ENCODE measurements at regions not wholly inside any gene's neighbourhood (a gene's known extent, or its start where the extent isn't known, plus 50 kb on each side); places are given as distances from the start of the nearest gene placed in this dataset.
"Not testable (repeated sequence)": the region's sequence is repeated elsewhere in the genome, so short reads cannot be mapped to it uniquely, and the experiment has no call there.

DNA sequence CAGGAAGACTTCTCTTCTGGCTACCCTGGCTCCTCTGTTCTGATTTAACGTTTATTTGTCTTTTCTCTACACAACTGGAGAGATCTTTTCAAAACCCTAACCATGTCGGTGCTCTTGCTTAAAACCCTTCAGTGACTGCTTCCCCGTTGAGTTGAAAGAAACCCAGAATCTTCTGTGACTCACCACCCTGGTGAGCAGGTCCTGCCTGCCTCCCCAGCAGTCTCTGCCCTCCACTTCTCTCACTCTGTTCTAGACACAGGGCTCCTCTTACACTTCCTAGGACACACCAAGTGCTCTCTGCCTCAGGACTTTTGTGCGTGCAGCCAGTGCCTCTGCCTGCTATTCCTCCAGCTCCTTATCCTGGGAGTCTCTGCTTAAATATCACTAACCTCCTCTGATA is 131.4 kb downstream of the IER5 start:
- Histone ChIP-seq H3K4me1 (ENCODE audit: low read length) (no peaks in the 10 kb centered on the region), H3K9me3 (ENCODE audit: low read length) (no peaks in the 10 kb centered on the region), H3K4me3 (ENCODE audit: low read length) (no peak overlapping the region), H3K9ac (ENCODE audit: low read length) (no peak overlapping the region), H2AFZ (ENCODE audit: low read length) (no peak overlapping the region), H3K27me3 (ENCODE audit: low read length) (no peaks in the 10 kb centered on the region), H3K27ac (ENCODE audit: low read length) (no peak overlapping the region), H4K20me1 (ENCODE audit: insufficient read depth, low read depth, low read length) (no peaks in the 10 kb centered on the region), H3K4me2 (ENCODE audit: low read depth, low read length, poor library complexity, severe bottlenecking) (no peak overlapping the region), H3K36me3 (ENCODE audit: insufficient read depth, low read length) (no peaks in the 10 kb centered on the region), H3K9me2 (replicated peaks; ENCODE audit: insufficient read depth, low read length) (no peaks in the 10 kb centered on the region), H3K79me2 (ENCODE audit: low read length) (no peaks in the 10 kb centered on the region)
- no peak for DNase-seq

DNA sequence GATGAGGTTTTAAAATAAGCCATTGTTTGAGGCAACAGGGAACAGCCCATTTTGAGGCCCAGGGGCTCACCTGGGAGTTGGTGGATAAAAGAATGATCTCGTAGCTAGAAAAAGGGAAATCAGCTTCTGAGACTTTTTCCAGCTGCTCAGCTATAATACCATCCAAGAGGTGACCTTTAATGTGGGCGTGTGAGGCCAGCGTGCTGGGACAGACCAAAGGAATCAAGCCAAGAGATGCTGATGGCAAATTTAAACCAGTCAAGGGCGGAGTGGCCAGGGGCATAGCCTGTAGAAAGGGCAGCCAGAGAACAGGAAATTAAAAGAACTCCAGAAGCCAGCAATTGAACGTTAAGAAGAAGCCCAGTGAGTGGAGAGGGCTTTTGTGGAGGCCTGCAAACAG is 132.6 kb downstream of the IER5 start:
- no peak overlapping the region for H3K4me3 ChIP-seq (ENCODE audit: low read length)
- H2AFZ ChIP-seq (ENCODE audit: low read length) = no peak overlapping the region
- no peaks in the 10 kb centered on the region for H3K27me3 ChIP-seq (ENCODE audit: low read length)
- no peak for DNase-seq
- no peaks in the 10 kb centered on the region for H3K36me3 ChIP-seq (ENCODE audit: insufficient read depth, low read length)
- H4K20me1 ChIP-seq (ENCODE audit: insufficient read depth, low read depth, low read length) = no peaks in the 10 kb centered on the region
- H3K4me2 ChIP-seq (ENCODE audit: low read depth, low read length, poor library complexity, severe bottlenecking) = no peak overlapping the region
- no peak overlapping the region for H3K27ac ChIP-seq (ENCODE audit: low read length)
- no peaks in the 10 kb centered on the region for H3K4me1 ChIP-seq (ENCODE audit: low read length)
- H3K9me2 ChIP-seq (replicated peaks; ENCODE audit: insufficient read depth, low read length) = no peaks in the 10 kb centered on the region
- H3K9ac ChIP-seq (ENCODE audit: low read length) = no peak overlapping the region
- H3K9me3 ChIP-seq (ENCODE audit: low read length) = no peaks in the 10 kb centered on the region
- H3K79me2 ChIP-seq (ENCODE audit: low read length) = no peaks in the 10 kb centered on the region

DNA sequence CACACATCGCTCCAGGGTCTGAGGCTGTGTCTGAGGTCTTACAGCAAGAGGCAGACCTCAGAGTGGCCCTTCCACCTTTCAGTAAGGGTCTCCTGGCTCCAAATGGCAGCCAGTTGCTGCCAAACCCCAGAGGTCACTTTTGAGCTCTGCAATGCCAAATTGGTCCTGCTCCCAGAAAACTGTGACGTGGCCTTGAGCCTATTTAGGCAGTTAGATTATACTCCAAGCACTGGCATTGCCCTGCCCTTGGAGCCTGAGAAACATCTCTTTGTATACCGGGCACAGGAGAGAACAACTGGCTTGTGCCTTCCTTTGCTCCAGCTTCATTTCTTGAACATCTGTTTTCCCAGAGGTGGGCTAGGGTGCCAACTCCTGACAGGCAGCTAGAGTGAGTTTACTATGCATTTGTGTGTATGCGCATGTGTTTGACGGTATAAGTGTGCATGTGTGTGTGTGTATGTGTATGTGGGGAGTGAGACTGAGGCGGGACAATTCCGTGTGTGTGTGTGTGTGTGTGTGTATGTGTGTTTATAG is 134.5 kb downstream of the IER5 start:
- Histone ChIP-seq H3K9ac (ENCODE audit: low read length) (no peak overlapping the region), H3K4me1 (ENCODE audit: low read length) (no peaks in the 10 kb centered on the region), H2AFZ (ENCODE audit: low read length) (no peak overlapping the region), H3K79me2 (ENCODE audit: low read length) (no peaks in the 10 kb centered on the region), H4K20me1 (ENCODE audit: insufficient read depth, low read depth, low read length) (no peaks in the 10 kb centered on the region), H3K4me3 (ENCODE audit: low read length) (no peak overlapping the region), H3K9me2 (replicated peaks; ENCODE audit: insufficient read depth, low read length) (no peaks in the 10 kb centered on the region), H3K4me2 (ENCODE audit: low read depth, low read length, poor library complexity, severe bottlenecking) (no peak overlapping the region), H3K27ac (ENCODE audit: low read length) (no peak overlapping the region), H3K27me3 (ENCODE audit: low read length) (0 out of 2 replicates have a peak, but pooled peaks cover 3% of the 10 kb centered on the region), H3K9me3 (ENCODE audit: low read length) (no peaks in the 10 kb centered on the region), H3K36me3 (ENCODE audit: insufficient read depth, low read length) (no peaks in the 10 kb centered on the region)
- no peak for DNase-seq

DNA sequence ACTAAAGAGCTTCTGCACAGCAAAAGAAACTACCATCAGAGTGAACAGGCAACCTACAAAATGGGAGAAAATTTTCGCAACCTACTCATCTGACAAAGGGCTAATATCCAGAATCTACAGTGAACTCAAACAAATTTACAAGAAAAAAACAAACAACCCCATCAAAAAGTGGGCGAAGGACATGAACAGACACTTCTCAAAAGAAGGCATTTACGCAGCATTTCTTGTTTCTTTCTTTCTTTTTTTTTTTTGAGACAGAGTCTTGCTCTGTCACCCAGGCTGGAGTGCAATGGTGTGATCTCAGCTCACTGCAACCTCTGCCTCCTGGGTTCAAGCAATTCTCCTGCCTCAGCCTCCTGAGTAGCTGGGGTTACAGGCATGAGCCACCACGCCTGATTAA is 138.2 kb downstream of the IER5 start:
- not testable (repeated sequence) for H3K9me2 ChIP-seq (replicated peaks; ENCODE audit: insufficient read depth, low read length); H3K9me3 ChIP-seq (ENCODE audit: low read length); H2AFZ ChIP-seq (ENCODE audit: low read length); H3K27me3 ChIP-seq (ENCODE audit: low read length); H3K9ac ChIP-seq (ENCODE audit: low read length); H3K4me1 ChIP-seq (ENCODE audit: low read length); H3K4me2 ChIP-seq (ENCODE audit: low read depth, low read length, poor library complexity, severe bottlenecking); H3K4me3 ChIP-seq (ENCODE audit: low read length); H4K20me1 ChIP-seq (ENCODE audit: insufficient read depth, low read depth, low read length); H3K79me2 ChIP-seq (ENCODE audit: low read length); DNase-seq; H3K27ac ChIP-seq (ENCODE audit: low read length); H3K36me3 ChIP-seq (ENCODE audit: insufficient read depth, low read length)

DNA sequence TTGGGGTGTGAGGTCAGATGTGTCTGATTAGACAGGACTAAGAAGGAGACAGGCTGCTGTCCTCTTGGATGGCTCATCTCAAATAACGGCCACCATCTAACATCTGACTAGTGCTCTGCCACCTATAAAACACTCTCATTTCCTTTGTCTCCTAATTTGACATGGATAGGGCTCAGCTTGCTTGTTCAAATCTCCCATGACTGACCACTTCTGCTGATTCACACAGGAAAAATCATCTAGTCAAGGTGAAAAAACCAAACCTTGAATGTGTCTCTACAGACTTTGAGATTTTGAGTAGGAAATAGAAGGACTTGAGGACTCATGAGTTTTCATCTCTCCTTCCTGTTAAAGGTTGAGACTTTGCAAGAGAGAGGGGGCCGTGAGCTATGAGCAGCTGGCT is 150.6 kb downstream of the IER5 start:
- no peaks in the 10 kb centered on the region for H3K27me3 ChIP-seq (ENCODE audit: low read length)
- no peaks in the 10 kb centered on the region for H3K9me2 ChIP-seq (replicated peaks; ENCODE audit: insufficient read depth, low read length)
- no peak overlapping the region for H3K4me2 ChIP-seq (ENCODE audit: low read depth, low read length, poor library complexity, severe bottlenecking)
- H3K9ac ChIP-seq (ENCODE audit: low read length) = no peak overlapping the region
- no peak overlapping the region for H3K27ac ChIP-seq (ENCODE audit: low read length)
- H4K20me1 ChIP-seq (ENCODE audit: insufficient read depth, low read depth, low read length) = no peaks in the 10 kb centered on the region
- H3K4me1 ChIP-seq (ENCODE audit: low read length) = no peaks in the 10 kb centered on the region
- no peaks in the 10 kb centered on the region for H3K9me3 ChIP-seq (ENCODE audit: low read length)
- no peak overlapping the region for H3K4me3 ChIP-seq (ENCODE audit: low read length)
- no peaks in the 10 kb centered on the region for H3K79me2 ChIP-seq (ENCODE audit: low read length)
- no peak overlapping the region for H2AFZ ChIP-seq (ENCODE audit: low read length)
- no peaks in the 10 kb centered on the region for H3K36me3 ChIP-seq (ENCODE audit: insufficient read depth, low read length)
- no peak for DNase-seq

DNA sequence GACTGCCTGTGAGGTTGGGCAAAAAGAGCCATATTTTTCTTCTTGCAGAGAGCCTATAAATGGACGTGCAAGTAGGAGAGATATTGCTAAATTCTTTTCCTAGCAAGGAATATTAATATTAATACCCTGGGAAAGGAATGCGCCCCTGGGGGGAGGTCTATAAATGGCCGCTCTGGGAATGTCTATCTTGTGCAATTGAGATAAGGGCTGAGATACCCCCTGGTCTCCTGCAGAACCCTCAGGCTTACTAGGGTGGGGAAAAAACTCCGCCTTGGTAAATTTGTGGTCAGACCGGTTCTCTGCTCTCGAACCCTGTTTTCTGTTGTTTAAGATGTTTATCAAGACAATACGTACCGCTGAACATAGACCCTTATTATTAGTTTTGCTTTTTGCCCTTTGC is 157.8 kb downstream of the IER5 start:
- not testable (repeated sequence) for H3K4me1 ChIP-seq (ENCODE audit: low read length); H3K79me2 ChIP-seq (ENCODE audit: low read length)

DNA sequence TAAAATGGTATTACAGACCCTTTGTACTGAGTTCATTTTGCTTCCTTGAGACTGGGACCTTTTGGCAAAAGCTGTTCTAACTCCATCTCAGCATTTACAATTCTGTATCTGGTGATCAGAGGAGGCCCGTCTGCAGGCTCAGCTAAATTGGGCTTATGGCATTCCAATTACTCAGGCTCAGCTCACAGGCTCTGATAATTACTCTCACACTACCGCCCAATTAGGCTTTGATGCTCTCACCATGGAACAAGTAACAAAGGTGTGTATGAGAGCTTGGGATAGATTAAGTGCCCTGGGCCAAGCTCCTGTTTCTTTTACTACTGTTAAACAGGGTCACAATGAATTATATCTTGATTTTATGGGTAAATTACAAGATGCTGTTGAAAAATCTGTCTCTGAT is 159.9 kb downstream of the IER5 start:
- H3K9me2 ChIP-seq (replicated peaks; ENCODE audit: insufficient read depth, low read length); H3K4me1 ChIP-seq (ENCODE audit: low read length); DNase-seq; H2AFZ ChIP-seq (ENCODE audit: low read length); H3K9me3 ChIP-seq (ENCODE audit: low read length); H3K4me3 ChIP-seq (ENCODE audit: low read length); H4K20me1 ChIP-seq (ENCODE audit: insufficient read depth, low read depth, low read length); H3K9ac ChIP-seq (ENCODE audit: low read length); H3K4me2 ChIP-seq (ENCODE audit: low read depth, low read length, poor library complexity, severe bottlenecking); H3K27me3 ChIP-seq (ENCODE audit: low read length); H3K36me3 ChIP-seq (ENCODE audit: insufficient read depth, low read length); H3K27ac ChIP-seq (ENCODE audit: low read length); H3K79me2 ChIP-seq (ENCODE audit: low read length): not testable (repeated sequence)

More for the DNA sequence above, 157.8 kb downstream of the IER5 start:
- H3K36me3 ChIP-seq (ENCODE audit: insufficient read depth, low read length); H3K9me3 ChIP-seq (ENCODE audit: low read length); H3K9me2 ChIP-seq (replicated peaks; ENCODE audit: insufficient read depth, low read length); H4K20me1 ChIP-seq (ENCODE audit: insufficient read depth, low read depth, low read length); H3K4me3 ChIP-seq (ENCODE audit: low read length); DNase-seq; H3K4me2 ChIP-seq (ENCODE audit: low read depth, low read length, poor library complexity, severe bottlenecking); H3K27me3 ChIP-seq (ENCODE audit: low read length); H3K27ac ChIP-seq (ENCODE audit: low read length); H2AFZ ChIP-seq (ENCODE audit: low read length); H3K9ac ChIP-seq (ENCODE audit: low read length): not testable (repeated sequence)

DNA sequence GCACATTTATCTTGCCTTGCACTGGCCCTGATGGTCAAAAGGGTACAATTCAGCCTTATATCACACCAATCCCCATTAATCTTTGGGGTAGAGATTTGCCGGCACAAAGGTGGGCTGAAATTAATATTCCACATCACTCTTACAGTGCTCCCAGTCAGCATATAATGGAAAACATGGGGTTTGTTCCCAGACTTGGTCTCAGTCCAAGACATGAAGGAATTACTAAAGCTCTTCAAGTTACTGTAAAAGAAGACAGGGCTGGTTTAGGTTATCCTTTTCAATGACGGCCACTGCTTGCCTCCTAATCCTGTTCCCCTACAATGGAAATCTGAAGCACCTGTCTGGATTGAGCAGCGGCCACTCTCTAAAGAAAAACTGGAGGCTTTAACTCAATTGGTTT is 160.7 kb downstream of the IER5 start:
- Histone ChIP-seq H3K4me2 (ENCODE audit: low read depth, low read length, poor library complexity, severe bottlenecking) (no peak overlapping the region), H3K9ac (ENCODE audit: low read length) (no peak overlapping the region), H2AFZ (ENCODE audit: low read length) (no peak overlapping the region), H3K27ac (ENCODE audit: low read length) (no peak overlapping the region), H3K9me2 (replicated peaks; ENCODE audit: insufficient read depth, low read length) (no peaks in the 10 kb centered on the region), H3K27me3 (ENCODE audit: low read length) (no peaks in the 10 kb centered on the region), H3K9me3 (ENCODE audit: low read length) (no peaks in the 10 kb centered on the region), H3K4me3 (ENCODE audit: low read length) (no peak overlapping the region), H4K20me1 (ENCODE audit: insufficient read depth, low read depth, low read length) (no peaks in the 10 kb centered on the region), H3K36me3 (ENCODE audit: insufficient read depth, low read length) (no peaks in the 10 kb centered on the region), H3K79me2 (ENCODE audit: low read length) (no peaks in the 10 kb centered on the region), H3K4me1 (ENCODE audit: low read length) (no peaks in the 10 kb centered on the region)
- DNase-seq = no peak

DNA sequence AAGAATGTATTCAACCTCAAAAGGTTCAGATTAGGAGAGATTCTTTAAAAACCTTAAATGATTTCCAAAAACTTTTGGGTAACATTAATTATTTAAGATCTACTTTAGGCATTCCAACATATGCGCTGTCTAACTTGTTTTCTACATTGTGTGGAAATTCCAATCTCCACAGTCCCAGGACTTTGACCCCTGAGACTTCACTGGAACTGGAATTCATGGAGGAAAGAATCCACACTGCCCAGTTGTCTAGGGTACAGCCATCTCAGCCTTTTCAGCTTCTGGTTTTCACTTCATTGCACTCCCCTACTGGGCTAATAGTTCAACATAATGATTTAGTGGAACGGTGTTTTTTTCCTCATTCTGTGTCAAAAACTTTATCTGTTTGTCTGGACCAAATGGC is 161.5 kb downstream of the IER5 start:
- Histone ChIP-seq H3K4me2 (ENCODE audit: low read depth, low read length, poor library complexity, severe bottlenecking) (no peak overlapping the region), H3K27me3 (ENCODE audit: low read length) (no peaks in the 10 kb centered on the region), H4K20me1 (ENCODE audit: insufficient read depth, low read depth, low read length) (no peaks in the 10 kb centered on the region), H3K9me2 (replicated peaks; ENCODE audit: insufficient read depth, low read length) (no peaks in the 10 kb centered on the region), H3K79me2 (ENCODE audit: low read length) (no peaks in the 10 kb centered on the region), H3K9me3 (ENCODE audit: low read length) (no peaks in the 10 kb centered on the region), H2AFZ (ENCODE audit: low read length) (no peak overlapping the region), H3K9ac (ENCODE audit: low read length) (no peak overlapping the region), H3K27ac (ENCODE audit: low read length) (no peak overlapping the region), H3K4me3 (ENCODE audit: low read length) (no peak overlapping the region), H3K4me1 (ENCODE audit: low read length) (no peaks in the 10 kb centered on the region), H3K36me3 (ENCODE audit: insufficient read depth, low read length) (no peaks in the 10 kb centered on the region)
- no peak for DNase-seq

All from Karpas-422 (cell line).